ENCODE measurements at regions not wholly inside any gene's neighbourhood (a gene's known extent, or its start where the extent isn't known, plus 50 kb on each side); places are given as distances from the start of the nearest gene placed in this dataset.

- DNase-seq (ENCODE audit: low read depth), result no peak
Observed at GRCh38 chr20:22504829-22505377, 79.5 kb downstream of the FOXA2 start.

- no peak for DNase-seq (ENCODE audit: low read depth)
Observed at GRCh38 chr20:22503577-22503976, 80.8 kb downstream of the FOXA2 start.

GRCh38 chr20:22502731-22503191 lies 81.6 kb downstream of the FOXA2 start:
- no peak for DNase-seq (ENCODE audit: low read depth)

- DNase-seq (ENCODE audit: low read depth), result no peak
Observed at GRCh38 chr20:22501566-22502344, 82.6 kb downstream of the FOXA2 start.

GRCh38 chr20:22501034-22501433 lies 83.3 kb downstream of the FOXA2 start:
- no peak for DNase-seq (ENCODE audit: low read depth)

GRCh38 chr20:22499515-22500166 lies 84.7 kb downstream of the FOXA2 start:
- no peak for DNase-seq (ENCODE audit: low read depth)

- no peak for DNase-seq (ENCODE audit: low read depth)
Observed at GRCh38 chr20:22496817-22497216, 87.6 kb downstream of the FOXA2 start.

GRCh38 chr20:22495789-22496188 lies 88.6 kb downstream of the FOXA2 start:
- no peak for DNase-seq (ENCODE audit: low read depth)

GRCh38 chr20:22495172-22495571 lies 89.2 kb downstream of the FOXA2 start:
- no peak for DNase-seq (ENCODE audit: low read depth)

- DNase-seq (ENCODE audit: low read depth), result no peak
Observed at GRCh38 chr20:22492497-22492896, 91.9 kb downstream of the FOXA2 start.

- DNase-seq (ENCODE audit: low read depth), result no peak
Observed at GRCh38 chr20:22491194-22491505, 93.2 kb downstream of the FOXA2 start.

GRCh38 chr20:22490287-22491193 lies 93.8 kb downstream of the FOXA2 start:
- DNase-seq (ENCODE audit: low read depth), result no peak

GRCh38 chr20:22489626-22490286 lies 94.6 kb downstream of the FOXA2 start:
- DNase-seq (ENCODE audit: low read depth), result no peak

GRCh38 chr20:22480336-22480735 lies 104.0 kb downstream of the FOXA2 start:
- DNase-seq (ENCODE audit: low read depth), result no peak

GRCh38 chr20:22475662-22476061 lies 108.7 kb downstream of the FOXA2 start:
- no peak for DNase-seq (ENCODE audit: low read depth)

GRCh38 chr20:22474224-22474623 lies 110.1 kb downstream of the FOXA2 start:
- DNase-seq (ENCODE audit: low read depth), result no peak

- no peak for DNase-seq (ENCODE audit: low read depth)
Observed at GRCh38 chr20:22473293-22473692, 111.1 kb downstream of the FOXA2 start.

- DNase-seq (ENCODE audit: low read depth), result no peak
Observed at GRCh38 chr20:22472447-22473100, 111.8 kb downstream of the FOXA2 start.

- DNase-seq (ENCODE audit: low read depth), result no peak
Observed at GRCh38 chr20:22471156-22471836, 113.1 kb downstream of the FOXA2 start.

GRCh38 chr20:22470620-22471026 lies 113.7 kb downstream of the FOXA2 start:
- no peak for DNase-seq (ENCODE audit: low read depth)

All from GM04503 (cell line).